ENCODE measurements at regions not wholly inside any gene's neighbourhood (a gene's known extent, or its start where the extent isn't known, plus 50 kb on each side); places are given as distances from the start of the nearest gene placed in this dataset.

GRCh38 chr5:4100739-4101138 is 505.1 kb downstream of the IRX1 start:
- no peak for TF ChIP-seq ZBTB11 (tag by site-specific recombination; conservative IDR thresholded peaks at IDR 0.05; ENCODE audit: low read depth)
- TF ChIP-seq, protein P1, sequence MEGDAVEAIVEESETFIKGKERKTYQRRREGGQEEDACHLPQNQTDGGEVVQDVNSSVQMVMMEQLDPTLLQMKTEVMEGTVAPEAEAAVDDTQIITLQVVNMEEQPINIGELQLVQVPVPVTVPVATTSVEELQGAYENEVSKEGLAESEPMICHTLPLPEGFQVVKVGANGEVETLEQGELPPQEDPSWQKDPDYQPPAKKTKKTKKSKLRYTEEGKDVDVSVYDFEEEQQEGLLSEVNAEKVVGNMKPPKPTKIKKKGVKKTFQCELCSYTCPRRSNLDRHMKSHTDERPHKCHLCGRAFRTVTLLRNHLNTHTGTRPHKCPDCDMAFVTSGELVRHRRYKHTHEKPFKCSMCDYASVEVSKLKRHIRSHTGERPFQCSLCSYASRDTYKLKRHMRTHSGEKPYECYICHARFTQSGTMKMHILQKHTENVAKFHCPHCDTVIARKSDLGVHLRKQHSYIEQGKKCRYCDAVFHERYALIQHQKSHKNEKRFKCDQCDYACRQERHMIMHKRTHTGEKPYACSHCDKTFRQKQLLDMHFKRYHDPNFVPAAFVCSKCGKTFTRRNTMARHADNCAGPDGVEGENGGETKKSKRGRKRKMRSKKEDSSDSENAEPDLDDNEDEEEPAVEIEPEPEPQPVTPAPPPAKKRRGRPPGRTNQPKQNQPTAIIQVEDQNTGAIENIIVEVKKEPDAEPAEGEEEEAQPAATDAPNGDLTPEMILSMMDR (tag by site-specific recombination; IDR thresholded peaks at IDR 0.05) = no peak
- TF ChIP-seq, protein P2, sequence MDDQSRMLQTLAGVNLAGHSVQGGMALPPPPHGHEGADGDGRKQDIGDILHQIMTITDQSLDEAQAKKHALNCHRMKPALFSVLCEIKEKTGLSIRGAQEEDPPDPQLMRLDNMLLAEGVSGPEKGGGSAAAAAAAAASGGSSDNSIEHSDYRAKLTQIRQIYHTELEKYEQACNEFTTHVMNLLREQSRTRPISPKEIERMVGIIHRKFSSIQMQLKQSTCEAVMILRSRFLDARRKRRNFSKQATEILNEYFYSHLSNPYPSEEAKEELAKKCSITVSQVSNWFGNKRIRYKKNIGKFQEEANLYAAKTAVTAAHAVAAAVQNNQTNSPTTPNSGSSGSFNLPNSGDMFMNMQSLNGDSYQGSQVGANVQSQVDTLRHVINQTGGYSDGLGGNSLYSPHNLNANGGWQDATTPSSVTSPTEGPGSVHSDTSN (CRISPR knock-in tag; IDR thresholded peaks at IDR 0.05) = no peak
- TF ChIP-seq ZSCAN18 (tag by site-specific recombination; IDR thresholded peaks at IDR 0.05) = no peak
- TF ChIP-seq KLF1 (tag by site-specific recombination; IDR thresholded peaks at IDR 0.05) = no peak
- TF ChIP-seq ZNF707 (tag by site-specific recombination; IDR thresholded peaks at IDR 0.05) = no peak
- TF ChIP-seq ZNF391 (tag by site-specific recombination; IDR thresholded peaks at IDR 0.05; ENCODE audit: borderline replicate concordance, low read depth) = no peak
- no peak for TF ChIP-seq ZNF266 (tag by site-specific recombination; IDR thresholded peaks at IDR 0.05; ENCODE audit: low read depth)
- TF ChIP-seq ZBTB1 (tag by site-specific recombination; IDR thresholded peaks at IDR 0.05) = no peak
- TF ChIP-seq ZBTB26 (tag by site-specific recombination; optimal IDR thresholded peaks at IDR 0.05) = no peak
